ENCODE measurements at regions not wholly inside any gene's neighbourhood (a gene's known extent, or its start where the extent isn't known, plus 50 kb on each side); places are given as distances from the start of the nearest gene placed in this dataset.

- no peak for DNase-seq (ENCODE audit: low read depth in 1 of 2, low spot score in 1 of 2)
Observed at GRCh38 chr11:122353561-122353960, 237.5 kb upstream of the BLID start.

- DNase-seq (ENCODE audit: low read depth in 1 of 2, low spot score in 1 of 2), result no peak
Observed at GRCh38 chr11:122348659-122349409, 232.8 kb upstream of the BLID start.

- no peak for DNase-seq (ENCODE audit: low read depth in 1 of 2, low spot score in 1 of 2)
Observed at GRCh38 chr11:122346006-122346405, 230.0 kb upstream of the BLID start.

DNA sequence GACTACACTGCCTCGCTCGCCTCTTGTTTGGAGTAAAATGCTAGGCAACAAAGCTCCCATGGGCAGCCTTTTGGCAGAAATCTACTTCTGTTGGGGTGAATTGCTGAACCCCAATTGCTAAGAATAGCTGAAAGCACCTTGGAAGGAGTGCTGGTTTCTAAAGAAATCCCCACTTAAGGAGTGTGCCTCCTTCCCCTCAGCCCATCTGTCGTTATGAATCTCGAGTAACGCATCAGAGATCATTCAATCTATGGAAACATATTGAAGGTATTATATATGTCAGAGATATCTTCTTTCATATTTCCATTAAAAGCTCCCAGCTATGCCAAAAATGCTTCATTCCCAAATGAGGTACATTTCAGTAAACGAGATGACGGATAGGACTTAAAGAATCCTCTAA is 229.6 kb upstream of the BLID start:
- DNase-seq (ENCODE audit: low read depth in 1 of 2, low spot score in 1 of 2), result no peak

DNA sequence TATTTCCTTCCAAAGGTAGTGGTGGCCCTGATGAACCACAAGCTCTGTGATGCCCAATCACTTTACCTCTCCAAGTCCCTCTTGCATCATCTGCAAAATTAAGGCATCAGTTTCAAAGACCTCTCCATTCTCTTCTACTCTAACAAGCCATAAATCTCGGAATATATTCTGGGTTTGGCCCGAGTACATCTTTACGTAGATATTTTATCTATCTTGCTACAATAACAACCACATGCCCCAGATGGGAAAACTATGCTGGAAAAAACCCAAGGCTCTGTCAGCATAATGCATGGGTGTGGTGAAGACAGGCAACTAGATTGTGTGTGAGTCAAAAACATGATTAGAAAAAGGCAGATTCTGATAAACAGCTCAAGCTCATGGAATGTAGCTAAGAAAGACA is 228.2 kb upstream of the BLID start:
- DNase-seq (ENCODE audit: low read depth in 1 of 2, low spot score in 1 of 2), result no peak

DNA sequence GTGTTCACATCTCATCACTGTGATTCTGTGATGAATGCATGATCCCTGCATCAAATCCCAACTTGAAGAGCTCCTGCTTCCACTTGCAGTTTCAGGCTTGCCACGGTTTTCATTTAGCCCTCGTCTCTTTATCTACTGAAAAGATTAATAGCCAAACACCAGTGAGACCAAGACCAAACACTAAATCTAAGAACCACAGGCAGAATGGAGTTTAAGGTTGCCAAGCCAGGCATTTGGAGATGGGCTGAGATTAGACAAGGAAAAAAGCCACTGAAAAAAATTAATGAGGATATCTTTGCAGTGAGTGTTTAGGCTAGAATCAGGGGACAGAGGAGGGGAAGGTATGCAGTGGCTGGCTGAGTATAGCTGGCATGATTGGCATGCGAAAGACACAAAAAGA is 227.2 kb upstream of the BLID start:
- no peak for DNase-seq (ENCODE audit: low read depth in 1 of 2, low spot score in 1 of 2)

- no peak for DNase-seq (ENCODE audit: low read depth in 1 of 2, low spot score in 1 of 2)
Observed at GRCh38 chr11:122342089-122342744, 226.2 kb upstream of the BLID start.

DNA sequence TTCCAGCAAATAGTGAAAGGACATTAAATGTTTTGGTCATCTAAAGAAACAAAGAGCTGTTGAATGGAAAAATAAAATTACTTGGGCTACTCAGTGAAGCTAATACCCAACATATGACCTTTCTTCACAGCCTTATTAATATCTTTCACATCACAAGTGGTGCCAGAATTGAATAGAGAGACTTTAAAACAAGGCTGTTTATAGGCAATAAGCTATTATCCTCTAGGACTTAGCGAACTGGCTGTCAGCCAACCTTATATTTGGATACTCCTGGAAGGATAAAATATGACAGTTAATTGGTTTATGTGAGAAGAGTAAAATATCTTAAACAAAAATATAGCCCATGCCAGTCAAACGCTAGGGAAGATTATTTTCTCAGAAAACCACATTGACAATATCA is 225.5 kb upstream of the BLID start:
- no peak for DNase-seq (ENCODE audit: low read depth in 1 of 2, low spot score in 1 of 2)

DNA sequence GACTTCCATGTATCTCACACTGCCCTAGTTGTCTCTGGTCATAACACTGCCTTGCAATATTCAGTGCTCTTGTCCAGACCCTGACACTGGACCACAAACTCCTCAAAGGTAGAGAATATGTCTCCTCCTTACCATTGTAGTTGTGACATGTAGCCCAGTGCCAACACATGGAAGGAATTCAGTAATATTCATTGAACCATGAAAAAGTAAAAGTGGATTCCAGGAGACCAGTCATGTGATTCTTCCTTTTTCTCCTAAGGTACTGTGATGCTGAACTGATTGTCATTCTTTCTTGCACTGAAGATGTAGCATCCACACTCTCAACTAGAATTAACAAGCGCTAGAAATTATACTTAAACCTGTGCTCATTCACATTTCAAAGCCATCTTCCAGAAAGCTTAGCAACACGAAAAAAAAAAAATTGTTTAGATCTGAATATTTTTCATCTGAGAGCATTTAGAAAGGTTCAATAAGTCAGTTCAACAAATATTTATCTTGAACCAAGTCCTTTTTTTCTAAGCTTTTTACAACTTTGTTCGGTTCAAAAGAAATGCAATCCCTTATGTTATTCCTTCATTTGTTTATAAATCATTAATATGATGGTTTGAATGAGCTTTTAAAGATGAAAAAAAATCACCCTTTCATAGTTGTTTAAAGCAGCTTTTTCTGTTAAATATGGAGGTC is 224.7 kb upstream of the BLID start:
- DNase-seq (ENCODE audit: low read depth in 1 of 2, low spot score in 1 of 2), result no peak

GRCh38 chr11:122339436-122340060 is 223.5 kb upstream of the BLID start:
- DNase-seq (ENCODE audit: low read depth in 1 of 2, low spot score in 1 of 2), result no peak

- no peak for DNase-seq (ENCODE audit: low read depth in 1 of 2, low spot score in 1 of 2)
Observed at GRCh38 chr11:122337704-122338103, 221.7 kb upstream of the BLID start.

- no peak for DNase-seq (ENCODE audit: low read depth in 1 of 2, low spot score in 1 of 2)
Observed at GRCh38 chr11:122337241-122337640, 221.2 kb upstream of the BLID start.

DNA sequence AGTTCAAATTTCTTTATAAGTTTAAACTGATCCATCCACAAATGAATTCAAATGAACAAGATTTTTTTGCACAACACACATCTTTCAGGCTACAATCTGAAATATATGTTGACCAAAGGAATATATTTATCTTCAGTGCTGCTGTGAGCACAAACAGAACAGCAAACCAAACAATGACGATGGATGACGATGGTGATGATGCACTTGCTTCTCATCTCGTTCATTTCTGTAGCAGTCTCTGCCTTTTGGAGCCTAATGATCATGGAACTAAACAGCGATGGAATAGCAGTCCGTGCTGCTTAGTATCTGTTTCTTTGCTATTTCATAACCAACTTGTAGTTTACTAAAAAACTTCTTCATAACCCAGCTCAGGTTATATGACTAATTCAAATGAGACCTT is 220.7 kb upstream of the BLID start:
- no peak for DNase-seq (ENCODE audit: low read depth in 1 of 2, low spot score in 1 of 2)

GRCh38 chr11:122334546-122335339 is 218.7 kb upstream of the BLID start:
- no peak for DNase-seq (ENCODE audit: low read depth in 1 of 2, low spot score in 1 of 2)

- DNase-seq (ENCODE audit: low read depth in 1 of 2, low spot score in 1 of 2), result no peak
Observed at GRCh38 chr11:122333467-122333866, 217.5 kb upstream of the BLID start.

DNA sequence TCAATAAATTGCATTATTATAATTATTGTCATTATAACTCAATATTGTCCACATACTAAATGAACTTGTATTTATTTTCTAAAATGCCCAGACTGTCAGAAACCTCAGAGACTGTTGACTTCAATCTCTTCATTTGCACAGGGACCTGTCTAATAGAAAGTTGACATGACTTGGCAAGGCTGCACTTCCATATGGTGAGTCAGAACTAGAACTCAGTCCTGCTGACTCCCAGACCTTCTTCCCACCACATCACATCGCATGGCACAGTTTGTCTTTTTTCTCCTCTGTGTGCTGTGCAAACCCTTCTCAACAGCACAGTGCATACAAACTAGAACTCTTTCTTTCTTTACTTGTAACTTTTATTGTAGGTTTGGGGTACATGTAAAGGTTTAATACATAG is 215.1 kb upstream of the BLID start:
- no peak for DNase-seq (ENCODE audit: low read depth in 1 of 2, low spot score in 1 of 2)

- no peak for DNase-seq (ENCODE audit: low read depth in 1 of 2, low spot score in 1 of 2)
Observed at GRCh38 chr11:122330279-122330965, 214.4 kb upstream of the BLID start.

DNA sequence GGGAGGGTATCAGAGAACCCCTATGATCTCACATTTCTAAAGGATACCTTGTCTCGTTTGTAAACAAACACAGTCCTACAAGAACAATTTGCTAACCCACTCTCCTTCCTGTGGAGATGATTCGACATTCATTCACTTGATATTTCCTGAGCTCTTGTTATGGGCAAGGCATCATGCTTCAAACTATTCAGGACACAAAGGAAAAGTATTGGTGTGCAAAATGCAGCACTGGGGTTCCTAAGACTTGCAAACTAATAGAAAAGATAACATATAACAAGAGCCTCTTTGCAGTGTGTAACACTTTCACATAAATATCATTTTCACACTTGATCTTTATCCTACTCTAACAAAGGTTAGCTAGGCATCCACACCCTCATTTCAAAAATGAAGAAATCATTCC is 211.5 kb upstream of the BLID start:
- DNase-seq (ENCODE audit: low read depth in 1 of 2, low spot score in 1 of 2), result no peak

GRCh38 chr11:122323754-122324421 is 207.9 kb upstream of the BLID start:
- no peak for DNase-seq (ENCODE audit: low read depth in 1 of 2, low spot score in 1 of 2)

GRCh38 chr11:122322329-122322728 is 206.3 kb upstream of the BLID start:
- no peak for DNase-seq (ENCODE audit: low read depth in 1 of 2, low spot score in 1 of 2)

Data from activated CD4-positive, alpha-beta T cell treated with anti-CD3 and anti-CD28 coated beads, Interleukin-2, amount 50 U/mL, for 24 hours (primary cell).